Sigmoid colon (tissue), 4 donors: ENCODE measurements at regions not wholly inside any gene's neighbourhood (a gene's known extent, or its start where the extent isn't known, plus 50 kb on each side); places are given as distances from the start of the nearest gene placed in this dataset.
"Not testable (repeated sequence)": the region's sequence is repeated elsewhere in the genome, so short reads cannot be mapped to it uniquely, and the experiment has no call there.

Experiments used
- EP300 ChIP-seq, 4 donors: sonication (generic); formaldehyde crosslinking; IDR thresholded peaks; one replicate each; pipeline ENCODE4 v1.6.1; 2017; ENCODE audit warnings: antibody characterized with exemption in 4 of 4
- POLR2A ChIP-seq, 2 donors: fragments of 450-650 bp; IDR thresholded peaks; one replicate each; pipeline ENCODE4 v1.6.1; 2016; ENCODE audit warnings: antibody characterized with exemption in 2 of 2, mild to moderate bottlenecking in 2 of 2, moderate library complexity in 2 of 2
- TF ChIP-seq, protein P1 (sequence below), 4 experiments: fragments of 450-650 bp in 3 of 4; fragments of 200-600 bp in 1 of 4; IDR thresholded peaks; one replicate each; pipeline ENCODE4 v1.5.1; 2016 to 2019; ENCODE audit warnings: antibody characterized with exemption in 4 of 4, mild to moderate bottlenecking in 3 of 4, moderate library complexity in 2 of 4

DNA sequence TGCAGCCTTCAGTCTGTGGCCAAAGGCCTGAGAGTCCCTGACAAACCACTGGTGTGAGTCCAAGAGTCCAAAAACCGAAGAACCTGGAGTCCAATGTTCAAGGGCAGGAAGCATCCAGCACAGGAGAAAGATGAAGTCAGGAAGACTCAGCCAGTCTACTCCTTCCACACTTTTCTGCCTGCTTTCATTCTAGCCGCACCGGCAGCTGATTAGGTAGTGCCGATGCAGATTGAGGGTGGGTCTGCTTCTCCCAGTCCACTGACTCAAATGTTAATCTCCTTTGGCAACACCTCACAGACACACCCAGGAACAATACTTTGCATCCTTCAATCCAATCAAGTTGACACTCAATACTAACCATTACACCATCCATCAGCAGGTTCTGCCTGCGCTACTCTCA is 65.2 kb upstream of the WASF3 start:
- TF ChIP-seq, protein P1, sequence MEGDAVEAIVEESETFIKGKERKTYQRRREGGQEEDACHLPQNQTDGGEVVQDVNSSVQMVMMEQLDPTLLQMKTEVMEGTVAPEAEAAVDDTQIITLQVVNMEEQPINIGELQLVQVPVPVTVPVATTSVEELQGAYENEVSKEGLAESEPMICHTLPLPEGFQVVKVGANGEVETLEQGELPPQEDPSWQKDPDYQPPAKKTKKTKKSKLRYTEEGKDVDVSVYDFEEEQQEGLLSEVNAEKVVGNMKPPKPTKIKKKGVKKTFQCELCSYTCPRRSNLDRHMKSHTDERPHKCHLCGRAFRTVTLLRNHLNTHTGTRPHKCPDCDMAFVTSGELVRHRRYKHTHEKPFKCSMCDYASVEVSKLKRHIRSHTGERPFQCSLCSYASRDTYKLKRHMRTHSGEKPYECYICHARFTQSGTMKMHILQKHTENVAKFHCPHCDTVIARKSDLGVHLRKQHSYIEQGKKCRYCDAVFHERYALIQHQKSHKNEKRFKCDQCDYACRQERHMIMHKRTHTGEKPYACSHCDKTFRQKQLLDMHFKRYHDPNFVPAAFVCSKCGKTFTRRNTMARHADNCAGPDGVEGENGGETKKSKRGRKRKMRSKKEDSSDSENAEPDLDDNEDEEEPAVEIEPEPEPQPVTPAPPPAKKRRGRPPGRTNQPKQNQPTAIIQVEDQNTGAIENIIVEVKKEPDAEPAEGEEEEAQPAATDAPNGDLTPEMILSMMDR (IDR thresholded peaks at IDR 0.05): not testable (repeated sequence)
- not testable (repeated sequence) for TF ChIP-seq POLR2A, EP300 (IDR thresholded peaks at IDR 0.05)
